Testis (tissue), 2 donors: ENCODE measurements at regions not wholly inside any gene's neighbourhood (a gene's known extent, or its start where the extent isn't known, plus 50 kb on each side); places are given as distances from the start of the nearest gene placed in this dataset.

Source experiments
- CTCF ChIP-seq, 3 experiments: fragments of 450-650 bp in 2 of 3; fragments of 200-600 bp in 1 of 3; sonication (generic) in 1 of 3; IDR thresholded peaks; one replicate each; pipeline ENCODE4 v1.5.1; 2016 to 2019; ENCODE audit warnings: antibody characterized with exemption in 3 of 3, mild to moderate bottlenecking in 2 of 3, moderate library complexity in 1 of 3
- POLR2A ChIP-seq: fragments of 450-650 bp; IDR thresholded peaks from one replicate; pipeline ENCODE4 v1.6.1; 2017; ENCODE audit warnings: antibody characterized with exemption, mild to moderate bottlenecking, moderate library complexity

- no peak for TF ChIP-seq CTCF (IDR thresholded peaks at IDR 0.05)
- TF ChIP-seq POLR2A = no peak
Observed at GRCh38 chr1:22297999-22298398, 153.7 kb upstream of the ZBTB40 start.
